ENCODE measurements at regions not wholly inside any gene's neighbourhood (a gene's known extent, or its start where the extent isn't known, plus 50 kb on each side); places are given as distances from the start of the nearest gene placed in this dataset.

DNA sequence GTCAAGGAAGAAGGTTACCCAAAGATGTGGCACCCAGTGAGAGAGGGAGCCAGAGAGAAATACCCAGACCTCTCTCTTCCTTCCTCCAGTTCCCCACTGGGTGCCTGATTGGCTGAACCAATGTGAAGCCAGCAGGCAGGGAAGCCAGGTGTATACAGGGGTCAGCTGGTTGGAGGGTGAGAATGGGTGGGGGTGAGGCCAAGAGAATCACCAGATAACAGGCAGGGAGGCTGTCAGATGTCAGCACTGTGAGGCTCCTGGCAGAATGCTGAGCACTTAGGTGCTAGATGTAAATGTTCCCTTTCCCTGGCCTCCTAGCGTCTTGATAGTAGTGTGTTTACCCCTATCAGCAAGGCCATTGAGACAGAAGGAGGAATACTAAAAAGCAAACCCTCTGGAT is 104.0 kb upstream of the MGAT5 start:
- no peak for TF ChIP-seq POLR2A (IDR thresholded peaks at IDR 0.05; ENCODE audit: extremely low read depth, insufficient read length)
- TF ChIP-seq, protein P1, sequence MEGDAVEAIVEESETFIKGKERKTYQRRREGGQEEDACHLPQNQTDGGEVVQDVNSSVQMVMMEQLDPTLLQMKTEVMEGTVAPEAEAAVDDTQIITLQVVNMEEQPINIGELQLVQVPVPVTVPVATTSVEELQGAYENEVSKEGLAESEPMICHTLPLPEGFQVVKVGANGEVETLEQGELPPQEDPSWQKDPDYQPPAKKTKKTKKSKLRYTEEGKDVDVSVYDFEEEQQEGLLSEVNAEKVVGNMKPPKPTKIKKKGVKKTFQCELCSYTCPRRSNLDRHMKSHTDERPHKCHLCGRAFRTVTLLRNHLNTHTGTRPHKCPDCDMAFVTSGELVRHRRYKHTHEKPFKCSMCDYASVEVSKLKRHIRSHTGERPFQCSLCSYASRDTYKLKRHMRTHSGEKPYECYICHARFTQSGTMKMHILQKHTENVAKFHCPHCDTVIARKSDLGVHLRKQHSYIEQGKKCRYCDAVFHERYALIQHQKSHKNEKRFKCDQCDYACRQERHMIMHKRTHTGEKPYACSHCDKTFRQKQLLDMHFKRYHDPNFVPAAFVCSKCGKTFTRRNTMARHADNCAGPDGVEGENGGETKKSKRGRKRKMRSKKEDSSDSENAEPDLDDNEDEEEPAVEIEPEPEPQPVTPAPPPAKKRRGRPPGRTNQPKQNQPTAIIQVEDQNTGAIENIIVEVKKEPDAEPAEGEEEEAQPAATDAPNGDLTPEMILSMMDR (IDR thresholded peaks at IDR 0.05; ENCODE audit: low read depth, low read length) = no peak
- TF ChIP-seq, protein P2, sequence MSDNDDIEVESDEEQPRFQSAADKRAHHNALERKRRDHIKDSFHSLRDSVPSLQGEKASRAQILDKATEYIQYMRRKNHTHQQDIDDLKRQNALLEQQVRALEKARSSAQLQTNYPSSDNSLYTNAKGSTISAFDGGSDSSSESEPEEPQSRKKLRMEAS (IDR thresholded peaks at IDR 0.05; ENCODE audit: low read depth, low read length) = no peak
- TF ChIP-seq MYC (IDR thresholded peaks at IDR 0.05; ENCODE audit: low read depth, low read length) = no peak

Data from NB4 (cell line).